ENCODE measurements at regions not wholly inside any gene's neighbourhood (a gene's known extent, or its start where the extent isn't known, plus 50 kb on each side); places are given as distances from the start of the nearest gene placed in this dataset.

GRCh38 chr2:116692988-116693387, 1121.5 kb upstream of the DDX18 start:
- TF ChIP-seq CTCF (conservative IDR thresholded peaks at IDR 0.05) (no peak), ZFX (IDR thresholded peaks at IDR 0.05) (no peak)
- no peak overlapping the region for H3K27ac ChIP-seq

- H3K27ac ChIP-seq, result no peak overlapping the region
- TF ChIP-seq ZFX (IDR thresholded peaks at IDR 0.05), result no peak
- peak; percentile 28 for TF ChIP-seq CTCF (conservative IDR thresholded peaks at IDR 0.05)
Observed at GRCh38 chr2:116696223-116696622, 1118.3 kb upstream of the DDX18 start.

- no peak overlapping the region for H3K27ac ChIP-seq
Observed at GRCh38 chr2:116696903-116697302, 1117.6 kb upstream of the DDX18 start.

GRCh38 chr2:116706396-116706795, 1108.1 kb upstream of the DDX18 start:
- TF ChIP-seq ZFX (IDR thresholded peaks at IDR 0.05), result no peak
- no peak for TF ChIP-seq CTCF (conservative IDR thresholded peaks at IDR 0.05)
- peak overlapping the region; percentile 65 for H3K27ac ChIP-seq

More at GRCh38 chr2:116696903-116697302, 1117.6 kb upstream of the DDX18 start:
- TF ChIP-seq CTCF (conservative IDR thresholded peaks at IDR 0.05), result no peak
- no peak for TF ChIP-seq ZFX (IDR thresholded peaks at IDR 0.05)

GRCh38 chr2:116716038-116716437, 1098.5 kb upstream of the DDX18 start:
- TF ChIP-seq ZFX (IDR thresholded peaks at IDR 0.05), result no peak
- TF ChIP-seq CTCF (conservative IDR thresholded peaks at IDR 0.05), result no peak
- no peak overlapping the region for H3K27ac ChIP-seq

GRCh38 chr2:116716444-116716843, 1098.0 kb upstream of the DDX18 start:
- no peak overlapping the region for H3K27ac ChIP-seq

GRCh38 chr2:116717832-116718231, 1096.7 kb upstream of the DDX18 start:
- H3K27ac ChIP-seq, result no peak overlapping the region
- TF ChIP-seq CTCF (conservative IDR thresholded peaks at IDR 0.05) (no peak), ZFX (IDR thresholded peaks at IDR 0.05) (no peak)

More at GRCh38 chr2:116716444-116716843, 1098.0 kb upstream of the DDX18 start:
- TF ChIP-seq CTCF (conservative IDR thresholded peaks at IDR 0.05) (no peak), ZFX (IDR thresholded peaks at IDR 0.05) (no peak)

All from C4-2B (cell line).